ENCODE measurements at regions not wholly inside any gene's neighbourhood (a gene's known extent, or its start where the extent isn't known, plus 50 kb on each side); places are given as distances from the start of the nearest gene placed in this dataset.

DNA sequence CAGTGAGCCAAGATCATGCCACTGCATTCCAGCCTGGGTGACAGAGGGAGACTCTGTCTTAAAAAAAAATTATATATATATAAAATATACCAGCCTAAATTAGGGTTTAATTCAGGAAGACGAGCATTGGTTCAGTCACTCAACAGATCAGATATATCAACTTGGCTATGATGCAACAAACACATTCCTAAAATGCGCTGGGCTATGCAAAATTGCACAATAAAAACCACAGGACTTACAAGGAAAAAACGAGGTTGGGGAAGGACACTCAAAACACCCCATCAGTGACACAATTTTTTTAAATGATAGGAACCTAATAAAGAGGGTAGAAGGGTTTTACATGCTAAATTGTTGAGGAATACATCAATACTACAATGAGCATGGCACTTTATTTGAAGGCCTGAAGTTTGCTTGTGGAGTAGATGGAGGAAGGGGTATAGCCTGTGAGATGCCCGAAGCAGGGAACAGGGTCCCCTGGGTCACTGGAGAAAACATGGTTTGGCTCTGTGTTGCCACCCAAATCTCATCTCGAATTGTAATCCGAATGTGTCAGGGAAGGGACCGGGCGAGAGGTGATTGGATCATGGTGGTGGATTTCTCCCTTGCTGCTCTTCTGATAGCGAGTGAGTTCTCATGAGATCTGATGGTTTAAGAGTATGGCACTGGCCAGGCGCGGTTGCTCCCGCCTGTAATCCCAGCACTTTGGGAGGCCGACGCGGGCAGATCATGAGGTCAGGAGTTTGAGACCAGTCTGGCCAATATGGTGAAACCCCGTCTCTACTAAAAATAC, 71.2 kb downstream of the TNFAIP2 start:
- Histone ChIP-seq H3K27ac (no peak overlapping the region), H3K4me3 (no peak overlapping the region), H3K9me3 (no peaks in the 10 kb centered on the region), H3K4me1 (peaks cover 19% of the 10 kb centered on the region), H3K27me3 (ENCODE audit: insufficient read depth in 3 of 3, low read length in 2 of 3) (no peaks in the 10 kb centered on the region), H3K36me3 (ENCODE audit: insufficient read depth in 1 of 2, low read depth in 1 of 2) (no peaks in the 10 kb centered on the region)
- TF ChIP-seq, protein P1, sequence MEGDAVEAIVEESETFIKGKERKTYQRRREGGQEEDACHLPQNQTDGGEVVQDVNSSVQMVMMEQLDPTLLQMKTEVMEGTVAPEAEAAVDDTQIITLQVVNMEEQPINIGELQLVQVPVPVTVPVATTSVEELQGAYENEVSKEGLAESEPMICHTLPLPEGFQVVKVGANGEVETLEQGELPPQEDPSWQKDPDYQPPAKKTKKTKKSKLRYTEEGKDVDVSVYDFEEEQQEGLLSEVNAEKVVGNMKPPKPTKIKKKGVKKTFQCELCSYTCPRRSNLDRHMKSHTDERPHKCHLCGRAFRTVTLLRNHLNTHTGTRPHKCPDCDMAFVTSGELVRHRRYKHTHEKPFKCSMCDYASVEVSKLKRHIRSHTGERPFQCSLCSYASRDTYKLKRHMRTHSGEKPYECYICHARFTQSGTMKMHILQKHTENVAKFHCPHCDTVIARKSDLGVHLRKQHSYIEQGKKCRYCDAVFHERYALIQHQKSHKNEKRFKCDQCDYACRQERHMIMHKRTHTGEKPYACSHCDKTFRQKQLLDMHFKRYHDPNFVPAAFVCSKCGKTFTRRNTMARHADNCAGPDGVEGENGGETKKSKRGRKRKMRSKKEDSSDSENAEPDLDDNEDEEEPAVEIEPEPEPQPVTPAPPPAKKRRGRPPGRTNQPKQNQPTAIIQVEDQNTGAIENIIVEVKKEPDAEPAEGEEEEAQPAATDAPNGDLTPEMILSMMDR (IDR thresholded peaks at IDR 0.05): no peak
- DNase-seq: no peak
- no peak for ATAC-seq
- intact Hi-C loops (cut with DNase I): loop anchor here in 1 of 2 donors (5.0 kb wide), 1 partner anchor 88 kb away; no protein-coding TSS in a partner anchor
- 77 to 83% (median 81%) methylated on average over 12 to 16 of the region's 16 CpGs for WGBS, 3 donors

DNA sequence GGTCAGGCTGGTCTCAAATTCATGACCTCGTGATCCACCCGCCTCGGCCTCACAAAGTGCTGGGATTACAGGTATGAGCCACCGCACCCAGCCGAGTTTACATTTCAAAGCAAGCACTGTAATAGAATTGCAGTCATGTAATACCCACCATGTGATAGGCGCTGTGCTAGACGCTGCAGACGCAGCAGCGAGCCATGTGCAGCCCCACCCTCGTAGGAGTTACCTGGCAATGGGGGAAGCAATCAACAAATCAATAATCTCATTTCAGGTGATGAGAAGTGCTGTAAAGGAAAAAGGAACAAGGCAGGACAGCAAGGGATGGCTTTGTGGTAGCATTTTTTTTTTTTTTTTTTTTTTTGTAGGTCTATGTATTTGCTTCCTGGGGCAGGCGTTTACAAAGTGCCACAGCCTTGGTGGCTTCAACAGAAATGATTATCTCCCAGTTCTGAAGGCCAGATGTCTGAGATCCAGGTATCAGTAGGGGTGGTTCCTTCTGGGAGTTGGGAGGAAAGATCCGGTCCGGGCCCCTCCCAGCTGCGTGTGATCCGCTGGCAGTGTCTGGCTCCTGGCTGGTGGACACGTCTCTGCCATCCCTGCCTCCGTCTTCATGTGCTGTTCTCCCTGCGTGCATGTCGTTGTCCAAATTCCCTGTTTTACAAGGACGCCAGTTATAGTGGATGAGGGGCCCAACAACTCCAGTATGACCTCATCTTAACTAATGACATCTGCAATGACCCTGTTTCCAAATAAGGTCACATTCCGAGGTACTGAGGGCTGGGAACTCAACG, 72.8 kb downstream of the TNFAIP2 start:
- Histone ChIP-seq H3K27ac (no peak overlapping the region), H3K4me1 (peaks cover 19% of the 10 kb centered on the region), H3K27me3 (ENCODE audit: insufficient read depth in 3 of 3, low read length in 2 of 3) (peaks cover 0 to 1% (median 0%) of the 10 kb centered on the region in 3 donors), H3K36me3 (ENCODE audit: insufficient read depth in 1 of 2, low read depth in 1 of 2) (no peaks in the 10 kb centered on the region), H3K9me3 (no peaks in the 10 kb centered on the region), H3K4me3 (no peak overlapping the region)
- intact Hi-C loops (cut with DNase I): loop anchor here in 1 of 2 donors (5.0 kb wide), 1 partner anchor 86 kb away; no protein-coding TSS in a partner anchor
- DNase-seq (no peak), ATAC-seq (no peak)
- TF ChIP-seq, protein P1 (IDR thresholded peaks at IDR 0.05): no peak
- 89 to 92% (median 90%) methylated on average over 19 to 22 of the region's 22 CpGs for WGBS, 3 donors

DNA sequence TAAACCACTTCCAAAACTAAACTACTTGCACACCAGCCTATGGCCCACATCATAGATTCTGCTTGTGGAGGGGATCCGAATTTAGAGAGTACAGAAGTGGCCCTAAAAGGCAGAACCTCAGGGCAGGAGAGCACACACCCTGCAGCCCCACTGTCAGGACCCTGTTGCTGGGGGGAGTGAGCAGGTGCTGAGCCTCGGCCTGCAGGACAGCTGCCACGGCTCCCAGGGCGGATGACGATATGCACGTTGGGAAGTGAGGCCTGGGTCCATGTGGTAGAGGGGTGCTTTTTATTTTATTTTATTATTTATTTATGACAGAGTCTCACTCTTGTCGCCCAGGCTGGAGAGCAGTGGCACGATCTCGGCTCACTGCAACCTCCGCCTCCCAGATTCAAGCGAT, 73.5 kb downstream of the TNFAIP2 start:
- ATAC-seq (no peak), DNase-seq (no peak)
- TF ChIP-seq, protein P1 (IDR thresholded peaks at IDR 0.05): no peak
- intact Hi-C loops (cut with DNase I): loop anchor here in 1 of 2 donors (5.0 kb wide), 1 partner anchor 86 kb away; no protein-coding TSS in a partner anchor
- H3K4me1 ChIP-seq: peaks cover 19% of the 10 kb centered on the region
- H3K4me3 ChIP-seq: no peak overlapping the region
- no peaks in the 10 kb centered on the region for H3K36me3 ChIP-seq (ENCODE audit: insufficient read depth in 1 of 2, low read depth in 1 of 2)
- peaks cover 0 to 1% (median 0%) of the 10 kb centered on the region in 3 donors for H3K27me3 ChIP-seq (ENCODE audit: insufficient read depth in 3 of 3, low read length in 2 of 3)
- H3K9me3 ChIP-seq: no peaks in the 10 kb centered on the region
- WGBS, 3 donors: 85 to 89% (median 87%) methylated on average over 11 of the region's 11 CpGs
- H3K27ac ChIP-seq: no peak overlapping the region

GRCh38 chr14:103198131-103199105, 75.2 kb downstream of the TNFAIP2 start:
- no peaks in the 10 kb centered on the region for H3K9me3 ChIP-seq
- intact Hi-C loops (cut with DNase I): loop anchor here in 1 of 2 donors (5.0 kb wide), 1 partner anchor 84 kb away; no protein-coding TSS in a partner anchor
- DNase-seq: peak in 1 of 2 donors; percentile 38
- WGBS, 3 donors: 42 to 57% (median 53%) methylated on average over 14 of the region's 14 CpGs
- TF ChIP-seq, protein P1 (IDR thresholded peaks at IDR 0.05): no peak
- H3K27ac ChIP-seq: peak overlapping the region; percentile 74
- H3K36me3 ChIP-seq (ENCODE audit: insufficient read depth in 1 of 2, low read depth in 1 of 2): no peaks in the 10 kb centered on the region
- H3K27me3 ChIP-seq (ENCODE audit: insufficient read depth in 3 of 3, low read length in 2 of 3): peaks cover 0 to 1% (median 0%) of the 10 kb centered on the region in 3 donors
- no peak overlapping the region for H3K4me3 ChIP-seq
- peak; percentile 93 to 95 (median 94) for ATAC-seq
- peaks cover 19% of the 10 kb centered on the region for H3K4me1 ChIP-seq

Measured in psoas muscle (tissue), 7 donors.